HG02588 (cell line): ENCODE measurements at regions not wholly inside any gene's neighbourhood (a gene's known extent, or its start where the extent isn't known, plus 50 kb on each side); places are given as distances from the start of the nearest gene placed in this dataset.

Source experiments
- ATAC-seq: cut with Tn5 transposase; IDR thresholded peaks from one replicate; pipeline ENCODE4 v1.9.1; 2021; ENCODE audit warnings: mild to moderate bottlenecking, moderate library complexity; ENCODE audit not compliant: unreplicated experiment

- no peak for ATAC-seq
Observed at GRCh38 chr14:84591827-84592445, 938.0 kb upstream of the FLRT2 start.

GRCh38 chr14:84592770-84593169, 937.2 kb upstream of the FLRT2 start:
- ATAC-seq: no peak

- no peak for ATAC-seq
Observed at GRCh38 chr14:84610086-84610485, 919.9 kb upstream of the FLRT2 start.

DNA sequence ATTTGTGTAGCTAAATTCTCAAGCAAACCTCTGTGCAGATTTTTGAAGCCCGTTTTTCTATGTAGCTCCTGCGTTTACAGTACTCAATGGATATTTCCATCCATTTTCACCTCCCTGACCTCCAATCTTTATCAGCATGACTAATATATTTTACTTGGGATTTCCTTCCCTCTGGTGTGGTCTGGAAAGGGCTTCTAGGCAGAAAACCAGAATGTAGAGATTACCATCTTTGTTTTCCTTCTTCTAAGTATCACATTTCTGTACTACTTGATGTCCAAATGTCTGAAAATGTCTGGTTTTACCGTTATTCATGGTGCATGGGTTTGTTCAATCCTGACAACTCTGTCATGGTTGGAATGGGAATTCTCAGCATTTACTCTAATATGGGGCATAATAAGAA, 907.6 kb upstream of the FLRT2 start:
- ATAC-seq: no peak

- ATAC-seq: no peak
Observed at GRCh38 chr14:84643446-84643845, 886.5 kb upstream of the FLRT2 start.

DNA sequence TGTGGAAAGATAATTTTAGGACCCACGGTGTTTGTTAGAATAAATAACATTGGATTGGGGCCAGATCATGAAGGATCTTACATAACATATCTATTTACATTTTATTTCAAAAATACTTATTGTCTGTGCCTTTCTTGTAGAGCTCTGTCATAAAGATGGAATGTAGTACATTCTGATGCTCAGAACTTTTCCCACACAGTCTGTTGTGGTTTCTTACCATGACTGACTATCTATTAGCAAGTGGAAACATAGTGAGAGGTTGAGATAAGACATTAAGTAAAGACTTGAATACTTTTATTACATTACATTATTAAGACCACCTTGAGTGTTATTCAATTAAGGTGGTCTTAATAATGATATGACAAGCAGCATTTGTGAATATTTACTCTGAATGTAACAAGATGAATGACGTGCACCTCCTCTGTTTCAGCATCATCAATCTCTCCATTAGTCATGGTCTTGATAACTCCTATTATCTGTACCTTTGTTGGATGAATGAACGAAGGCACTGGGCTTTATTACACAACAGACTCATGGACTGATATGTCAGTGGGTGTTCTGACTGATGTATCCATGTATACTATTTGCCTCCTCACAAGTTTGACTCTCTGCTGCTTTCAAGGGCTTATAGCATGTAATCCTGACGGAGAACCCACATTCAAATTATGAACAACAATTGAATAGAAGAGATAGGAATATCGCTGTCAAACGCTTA, 883.0 kb upstream of the FLRT2 start:
- ATAC-seq: no peak

DNA sequence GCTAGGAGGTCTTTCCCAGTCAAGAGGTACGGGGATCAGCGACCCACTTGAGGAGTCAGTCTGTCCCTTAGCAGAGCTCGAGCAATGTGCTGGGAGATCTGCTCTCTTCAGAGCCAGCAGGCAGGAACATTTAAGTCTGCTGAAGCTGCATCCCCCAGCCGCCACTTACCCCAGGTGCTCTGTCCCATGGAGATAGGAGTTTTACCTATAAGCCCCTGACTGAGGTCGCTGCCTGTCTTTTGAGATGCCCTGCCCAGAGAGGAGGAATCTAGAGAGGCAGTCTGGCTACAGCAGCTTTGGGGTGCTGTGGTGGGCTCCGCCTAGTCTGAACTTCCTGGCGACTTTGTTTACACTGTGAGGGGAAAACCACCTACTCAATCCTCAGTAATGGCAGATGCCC, 874.9 kb upstream of the FLRT2 start:
- ATAC-seq: no peak

- no peak for ATAC-seq
Observed at GRCh38 chr14:84657911-84658310, 872.0 kb upstream of the FLRT2 start.

GRCh38 chr14:84670796-84671195, 859.1 kb upstream of the FLRT2 start:
- ATAC-seq: no peak

DNA sequence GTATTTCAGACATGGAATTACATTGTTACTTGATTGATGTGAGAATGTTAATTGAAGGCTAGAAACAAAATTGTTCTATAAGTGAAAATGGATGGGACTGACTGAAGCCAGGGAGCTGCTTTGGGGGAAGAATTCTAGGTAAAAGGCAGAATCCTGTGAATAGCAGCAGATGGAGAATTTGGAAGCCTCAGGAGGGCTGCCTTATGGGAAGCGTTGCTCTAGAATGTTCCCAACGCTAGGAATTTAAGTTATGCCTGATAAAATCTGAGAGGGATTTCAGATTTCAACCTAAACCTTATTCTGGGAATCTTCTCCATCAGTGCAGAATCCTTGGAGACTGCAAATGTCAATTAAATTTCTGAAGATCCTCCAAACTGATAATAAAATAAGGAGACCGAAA, 858.2 kb upstream of the FLRT2 start:
- no peak for ATAC-seq

GRCh38 chr14:84674636-84675035, 855.3 kb upstream of the FLRT2 start:
- ATAC-seq: no peak

DNA sequence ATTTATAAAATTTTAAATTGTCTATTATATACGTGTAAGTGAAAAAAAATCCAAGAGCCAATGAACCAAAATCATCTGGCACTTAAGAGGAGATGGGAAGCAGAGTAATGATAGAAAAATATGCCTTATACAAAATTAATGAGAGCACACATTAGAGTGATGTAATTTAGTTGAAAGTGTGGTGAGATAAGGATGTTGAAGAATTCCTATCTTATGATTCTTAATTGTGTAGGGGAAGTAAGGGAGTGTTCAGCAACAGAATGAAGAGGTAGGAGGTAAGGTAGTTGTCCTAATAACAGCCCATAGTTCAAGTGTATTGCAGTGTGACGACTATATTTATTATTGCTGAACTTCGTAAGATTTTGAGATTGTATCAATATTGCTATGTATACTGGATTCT, 843.4 kb upstream of the FLRT2 start:
- ATAC-seq: no peak

- no peak for ATAC-seq
Observed at GRCh38 chr14:84688297-84689025, 841.5 kb upstream of the FLRT2 start.

GRCh38 chr14:84694161-84694560, 835.8 kb upstream of the FLRT2 start:
- ATAC-seq: no peak

DNA sequence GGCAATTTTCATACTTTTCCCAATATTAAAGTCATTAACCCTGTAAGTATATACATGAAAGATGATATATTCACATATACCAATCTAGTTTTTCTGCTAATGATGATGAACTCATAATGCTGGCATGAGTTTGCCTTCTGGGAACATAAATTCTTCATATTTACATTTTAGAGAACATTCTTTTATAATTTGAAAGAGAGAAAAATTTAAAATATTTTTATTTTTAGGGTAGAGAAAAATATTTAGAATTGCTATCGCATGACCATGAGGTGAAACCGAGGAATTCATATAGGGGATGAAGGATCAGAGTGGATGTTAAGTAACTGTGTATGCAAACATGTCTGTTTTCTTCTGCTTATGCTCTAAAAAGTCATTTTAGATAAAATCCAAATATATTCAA, 825.3 kb upstream of the FLRT2 start:
- no peak for ATAC-seq

GRCh38 chr14:84707830-84708229, 822.1 kb upstream of the FLRT2 start:
- ATAC-seq: no peak

DNA sequence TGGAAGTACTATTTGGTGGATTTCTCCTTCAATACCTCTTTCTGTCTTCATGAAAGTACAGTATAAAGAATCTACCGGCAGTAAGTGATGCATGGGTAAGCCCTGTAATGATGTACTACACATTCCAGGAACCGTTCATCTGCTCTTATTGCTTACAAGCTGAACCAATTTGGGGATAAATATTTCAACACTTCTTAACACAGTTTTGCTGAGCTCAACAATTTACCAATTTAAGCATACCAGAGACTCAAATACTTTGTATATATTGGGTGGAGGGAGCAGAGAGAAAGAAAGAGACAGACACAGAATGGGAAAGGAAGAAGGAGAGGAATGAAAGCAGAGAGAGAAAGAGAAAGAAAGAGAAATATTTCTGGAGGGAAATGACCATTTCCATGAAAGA, 821.1 kb upstream of the FLRT2 start:
- no peak for ATAC-seq

DNA sequence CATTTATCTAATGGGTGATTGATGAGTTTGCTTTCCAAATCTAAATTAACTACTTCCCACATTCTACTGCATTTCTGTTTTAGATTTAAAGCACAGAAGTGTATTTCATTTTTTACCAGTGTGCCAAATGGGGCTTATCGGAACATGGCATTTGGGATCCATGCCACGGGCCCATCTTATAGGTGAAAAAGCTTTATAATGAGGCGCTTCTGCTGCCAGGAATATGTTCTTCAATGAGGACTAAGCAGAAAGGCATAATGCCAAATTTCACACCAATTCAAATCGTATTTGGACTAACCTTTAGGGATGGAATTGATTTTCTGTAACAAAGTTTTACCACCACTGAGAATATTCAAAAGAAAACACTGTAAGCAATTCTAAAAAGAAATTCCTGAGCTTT, 803.5 kb upstream of the FLRT2 start:
- ATAC-seq: no peak

GRCh38 chr14:84749191-84749955, 780.6 kb upstream of the FLRT2 start:
- no peak for ATAC-seq

GRCh38 chr14:84750284-84750683, 779.7 kb upstream of the FLRT2 start:
- ATAC-seq: no peak

- ATAC-seq: no peak
Observed at GRCh38 chr14:84750763-84751554, 779.0 kb upstream of the FLRT2 start.
